ENCODE measurements at regions not wholly inside any gene's neighbourhood (a gene's known extent, or its start where the extent isn't known, plus 50 kb on each side); places are given as distances from the start of the nearest gene placed in this dataset.

DNA sequence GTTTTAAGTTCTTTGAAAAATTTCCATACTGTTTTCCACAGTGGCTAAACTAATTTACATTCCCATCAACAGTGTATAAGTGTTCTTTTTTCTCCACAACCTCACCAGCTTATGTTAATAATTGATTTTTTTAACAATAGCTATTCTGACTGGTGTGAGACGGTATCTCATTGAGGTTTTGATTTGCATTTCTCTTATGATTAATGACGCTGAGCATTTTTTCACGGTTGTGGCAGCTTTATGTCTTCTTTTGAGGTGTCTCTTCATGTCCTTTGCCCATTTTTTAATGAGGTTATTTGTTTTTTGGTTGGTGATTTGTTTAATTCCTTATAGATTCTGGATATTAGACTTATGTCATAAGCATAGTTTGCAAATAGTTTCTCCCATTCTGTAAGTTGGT is 997.9 kb downstream of the SUCLG1 start:
- TF ChIP-seq, protein P1, sequence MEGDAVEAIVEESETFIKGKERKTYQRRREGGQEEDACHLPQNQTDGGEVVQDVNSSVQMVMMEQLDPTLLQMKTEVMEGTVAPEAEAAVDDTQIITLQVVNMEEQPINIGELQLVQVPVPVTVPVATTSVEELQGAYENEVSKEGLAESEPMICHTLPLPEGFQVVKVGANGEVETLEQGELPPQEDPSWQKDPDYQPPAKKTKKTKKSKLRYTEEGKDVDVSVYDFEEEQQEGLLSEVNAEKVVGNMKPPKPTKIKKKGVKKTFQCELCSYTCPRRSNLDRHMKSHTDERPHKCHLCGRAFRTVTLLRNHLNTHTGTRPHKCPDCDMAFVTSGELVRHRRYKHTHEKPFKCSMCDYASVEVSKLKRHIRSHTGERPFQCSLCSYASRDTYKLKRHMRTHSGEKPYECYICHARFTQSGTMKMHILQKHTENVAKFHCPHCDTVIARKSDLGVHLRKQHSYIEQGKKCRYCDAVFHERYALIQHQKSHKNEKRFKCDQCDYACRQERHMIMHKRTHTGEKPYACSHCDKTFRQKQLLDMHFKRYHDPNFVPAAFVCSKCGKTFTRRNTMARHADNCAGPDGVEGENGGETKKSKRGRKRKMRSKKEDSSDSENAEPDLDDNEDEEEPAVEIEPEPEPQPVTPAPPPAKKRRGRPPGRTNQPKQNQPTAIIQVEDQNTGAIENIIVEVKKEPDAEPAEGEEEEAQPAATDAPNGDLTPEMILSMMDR (IDR thresholded peaks at IDR 0.05) = no peak
- TF ChIP-seq, protein P2, sequence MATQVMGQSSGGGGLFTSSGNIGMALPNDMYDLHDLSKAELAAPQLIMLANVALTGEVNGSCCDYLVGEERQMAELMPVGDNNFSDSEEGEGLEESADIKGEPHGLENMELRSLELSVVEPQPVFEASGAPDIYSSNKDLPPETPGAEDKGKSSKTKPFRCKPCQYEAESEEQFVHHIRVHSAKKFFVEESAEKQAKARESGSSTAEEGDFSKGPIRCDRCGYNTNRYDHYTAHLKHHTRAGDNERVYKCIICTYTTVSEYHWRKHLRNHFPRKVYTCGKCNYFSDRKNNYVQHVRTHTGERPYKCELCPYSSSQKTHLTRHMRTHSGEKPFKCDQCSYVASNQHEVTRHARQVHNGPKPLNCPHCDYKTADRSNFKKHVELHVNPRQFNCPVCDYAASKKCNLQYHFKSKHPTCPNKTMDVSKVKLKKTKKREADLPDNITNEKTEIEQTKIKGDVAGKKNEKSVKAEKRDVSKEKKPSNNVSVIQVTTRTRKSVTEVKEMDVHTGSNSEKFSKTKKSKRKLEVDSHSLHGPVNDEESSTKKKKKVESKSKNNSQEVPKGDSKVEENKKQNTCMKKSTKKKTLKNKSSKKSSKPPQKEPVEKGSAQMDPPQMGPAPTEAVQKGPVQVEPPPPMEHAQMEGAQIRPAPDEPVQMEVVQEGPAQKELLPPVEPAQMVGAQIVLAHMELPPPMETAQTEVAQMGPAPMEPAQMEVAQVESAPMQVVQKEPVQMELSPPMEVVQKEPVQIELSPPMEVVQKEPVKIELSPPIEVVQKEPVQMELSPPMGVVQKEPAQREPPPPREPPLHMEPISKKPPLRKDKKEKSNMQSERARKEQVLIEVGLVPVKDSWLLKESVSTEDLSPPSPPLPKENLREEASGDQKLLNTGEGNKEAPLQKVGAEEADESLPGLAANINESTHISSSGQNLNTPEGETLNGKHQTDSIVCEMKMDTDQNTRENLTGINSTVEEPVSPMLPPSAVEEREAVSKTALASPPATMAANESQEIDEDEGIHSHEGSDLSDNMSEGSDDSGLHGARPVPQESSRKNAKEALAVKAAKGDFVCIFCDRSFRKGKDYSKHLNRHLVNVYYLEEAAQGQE (IDR thresholded peaks at IDR 0.05; ENCODE audit: insufficient read depth in 1 of 2, low read depth in 2 of 2, low read length in 1 of 2) = no peak
- TF ChIP-seq POLR2AphosphoS5 (IDR thresholded peaks at IDR 0.05; ENCODE audit: low read depth, low read length) = no peak
- TF ChIP-seq SIN3A (IDR thresholded peaks at IDR 0.05; ENCODE audit: borderline replicate concordance, insufficient read depth, low read depth, low read length) = no peak

All from Panc1 (cell line).